ENCODE measurements at regions not wholly inside any gene's neighbourhood (a gene's known extent, or its start where the extent isn't known, plus 50 kb on each side); places are given as distances from the start of the nearest gene placed in this dataset.

DNA sequence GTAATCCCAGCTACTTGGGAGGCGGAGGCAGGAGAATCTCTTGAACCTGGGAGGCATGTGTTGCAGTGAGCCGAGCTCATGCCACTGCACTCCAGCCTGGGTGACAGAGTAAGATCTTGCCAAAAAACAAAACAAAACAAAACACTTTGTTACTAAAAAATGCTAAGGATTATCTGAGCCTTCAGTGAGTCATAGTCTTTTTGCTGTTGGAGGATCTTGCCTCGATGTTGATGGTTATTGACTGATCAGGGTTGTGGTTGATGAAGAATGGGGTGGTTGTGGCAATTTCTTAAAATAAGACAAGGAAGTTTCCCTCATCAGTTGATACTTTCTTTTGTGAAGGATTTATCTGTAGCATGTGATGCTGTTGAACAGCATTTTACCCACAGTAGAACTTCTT, 196.8 kb upstream of the HDDC2 start:
- ChIA-PET POLR2A (ENCODE audit: low non-redundant PET) (no interaction called here), CTCF (no interaction called here)
- TF ChIP-seq, protein P1, sequence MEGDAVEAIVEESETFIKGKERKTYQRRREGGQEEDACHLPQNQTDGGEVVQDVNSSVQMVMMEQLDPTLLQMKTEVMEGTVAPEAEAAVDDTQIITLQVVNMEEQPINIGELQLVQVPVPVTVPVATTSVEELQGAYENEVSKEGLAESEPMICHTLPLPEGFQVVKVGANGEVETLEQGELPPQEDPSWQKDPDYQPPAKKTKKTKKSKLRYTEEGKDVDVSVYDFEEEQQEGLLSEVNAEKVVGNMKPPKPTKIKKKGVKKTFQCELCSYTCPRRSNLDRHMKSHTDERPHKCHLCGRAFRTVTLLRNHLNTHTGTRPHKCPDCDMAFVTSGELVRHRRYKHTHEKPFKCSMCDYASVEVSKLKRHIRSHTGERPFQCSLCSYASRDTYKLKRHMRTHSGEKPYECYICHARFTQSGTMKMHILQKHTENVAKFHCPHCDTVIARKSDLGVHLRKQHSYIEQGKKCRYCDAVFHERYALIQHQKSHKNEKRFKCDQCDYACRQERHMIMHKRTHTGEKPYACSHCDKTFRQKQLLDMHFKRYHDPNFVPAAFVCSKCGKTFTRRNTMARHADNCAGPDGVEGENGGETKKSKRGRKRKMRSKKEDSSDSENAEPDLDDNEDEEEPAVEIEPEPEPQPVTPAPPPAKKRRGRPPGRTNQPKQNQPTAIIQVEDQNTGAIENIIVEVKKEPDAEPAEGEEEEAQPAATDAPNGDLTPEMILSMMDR (conservative IDR thresholded peaks at IDR 0.05; ENCODE audit: low read depth, low read length), result no peak
- TF ChIP-seq EZH2 (IDR thresholded peaks at IDR 0.05; ENCODE audit: borderline replicate concordance, low read depth, low read length, poor library complexity, severe bottlenecking), result no peak
- DNase-seq (ENCODE audit: low spot score), result no peak
- H3K4me3 ChIP-seq (ENCODE audit: low read depth, low read length, poor library complexity, severe bottlenecking), result no peak overlapping the region
- BruUV-seq (replicated peaks), result no TSS peak
- H3K36me3 ChIP-seq (ENCODE audit: insufficient read depth, low read length, poor library complexity, severe bottlenecking), result no peaks in the 10 kb centered on the region
- no peaks in the 10 kb centered on the region for H3K27me3 ChIP-seq (replicated peaks; ENCODE audit: insufficient read depth, low read depth, low read length, poor library complexity)
- H3K27ac ChIP-seq (ENCODE audit: low read depth, low read length, poor library complexity, severe bottlenecking), result no peak overlapping the region
- intact Hi-C loops (cut with micrococcal nuclease; ENCODE audit: unreplicated experiment), result no loop called here
- H3K4me1 ChIP-seq (ENCODE audit: insufficient read depth, low read length, poor library complexity, severe bottlenecking), result no peaks in the 10 kb centered on the region
- no peaks in the 10 kb centered on the region for H3K9me3 ChIP-seq (ENCODE audit: low read depth, low read length, poor library complexity, severe bottlenecking)

DNA sequence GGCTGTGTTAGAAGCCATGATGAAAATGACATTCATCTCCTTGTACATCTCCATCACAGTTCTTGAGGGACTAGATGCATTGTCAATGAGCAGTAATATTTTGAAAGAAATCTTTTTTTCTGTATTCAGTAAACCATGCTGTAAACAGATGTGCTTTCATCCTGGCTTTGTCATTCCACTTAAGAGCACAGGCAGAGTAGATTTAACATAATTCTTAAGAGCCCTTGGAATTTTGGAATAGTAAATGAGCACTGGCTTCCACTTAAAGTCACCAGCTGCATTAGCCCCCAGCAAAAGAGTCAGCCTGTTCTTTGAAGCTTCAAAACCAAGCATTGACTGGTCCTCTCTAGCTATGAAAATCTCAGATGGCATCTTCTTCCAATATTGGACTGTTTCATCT, 197.8 kb upstream of the HDDC2 start:
- BruUV-seq (replicated peaks), result no TSS peak
- H3K36me3 ChIP-seq (ENCODE audit: insufficient read depth, low read length, poor library complexity, severe bottlenecking), result no peaks in the 10 kb centered on the region
- no peaks in the 10 kb centered on the region for H3K9me3 ChIP-seq (ENCODE audit: low read depth, low read length, poor library complexity, severe bottlenecking)
- no peak overlapping the region for H3K27ac ChIP-seq (ENCODE audit: low read depth, low read length, poor library complexity, severe bottlenecking)
- TF ChIP-seq EZH2 (IDR thresholded peaks at IDR 0.05; ENCODE audit: borderline replicate concordance, low read depth, low read length, poor library complexity, severe bottlenecking), result no peak
- TF ChIP-seq, protein P1 (conservative IDR thresholded peaks at IDR 0.05; ENCODE audit: low read depth, low read length), result no peak
- no peaks in the 10 kb centered on the region for H3K27me3 ChIP-seq (replicated peaks; ENCODE audit: insufficient read depth, low read depth, low read length, poor library complexity)
- intact Hi-C loops (cut with micrococcal nuclease; ENCODE audit: unreplicated experiment), result no loop called here
- no peak for DNase-seq (ENCODE audit: low spot score)
- ChIA-PET POLR2A (ENCODE audit: low non-redundant PET) (no interaction called here), CTCF (no interaction called here)
- H3K4me3 ChIP-seq (ENCODE audit: low read depth, low read length, poor library complexity, severe bottlenecking), result no peak overlapping the region
- no peaks in the 10 kb centered on the region for H3K4me1 ChIP-seq (ENCODE audit: insufficient read depth, low read length, poor library complexity, severe bottlenecking)

DNA sequence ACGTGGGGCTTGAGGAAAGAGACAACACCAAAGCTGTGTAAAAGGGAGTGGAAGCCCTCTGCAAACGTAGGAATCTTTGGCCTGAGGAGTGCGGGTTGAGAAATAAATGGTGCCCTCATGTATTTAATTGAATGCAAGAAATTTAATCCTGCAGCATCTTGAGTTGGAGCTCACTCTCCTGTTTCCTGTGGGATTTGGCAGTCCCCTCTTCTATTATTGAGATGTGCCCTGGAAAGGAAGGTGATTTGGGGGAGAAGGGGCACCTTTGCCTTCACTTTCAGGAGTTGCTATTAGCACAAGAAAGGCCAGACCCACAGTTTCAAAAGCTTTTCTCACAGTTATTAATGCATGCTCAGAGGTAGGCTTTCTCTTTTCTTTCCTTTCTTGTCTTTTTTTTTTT, 201.4 kb upstream of the HDDC2 start:
- ChIA-PET POLR2A (ENCODE audit: low non-redundant PET) (no interaction called here), CTCF (no interaction called here)
- H3K4me1 ChIP-seq (ENCODE audit: insufficient read depth, low read length, poor library complexity, severe bottlenecking), result peaks cover 7% of the 10 kb centered on the region
- no peak overlapping the region for H3K4me3 ChIP-seq (ENCODE audit: low read depth, low read length, poor library complexity, severe bottlenecking)
- no TSS peak for BruUV-seq (replicated peaks)
- H3K27me3 ChIP-seq (replicated peaks; ENCODE audit: insufficient read depth, low read depth, low read length, poor library complexity), result peaks cover 13% of the 10 kb centered on the region
- H3K36me3 ChIP-seq (ENCODE audit: insufficient read depth, low read length, poor library complexity, severe bottlenecking), result no peaks in the 10 kb centered on the region
- H3K9me3 ChIP-seq (ENCODE audit: low read depth, low read length, poor library complexity, severe bottlenecking), result no peaks in the 10 kb centered on the region
- DNase-seq (ENCODE audit: low spot score), result no peak
- no peak overlapping the region for H3K27ac ChIP-seq (ENCODE audit: low read depth, low read length, poor library complexity, severe bottlenecking)
- TF ChIP-seq, protein P1 (conservative IDR thresholded peaks at IDR 0.05; ENCODE audit: low read depth, low read length), result no peak
- TF ChIP-seq EZH2 (IDR thresholded peaks at IDR 0.05; ENCODE audit: borderline replicate concordance, low read depth, low read length, poor library complexity, severe bottlenecking), result no peak
- intact Hi-C loops (cut with micrococcal nuclease; ENCODE audit: unreplicated experiment), result no loop called here
